Endothelial cell of umbilical vein (primary cell): ENCODE measurements at regions not wholly inside any gene's neighbourhood (a gene's known extent, or its start where the extent isn't known, plus 50 kb on each side); places are given as distances from the start of the nearest gene placed in this dataset.

ENCODE experiments used
- BruUV-seq: library from RNA; stranded (reverse); fragments of 400-500 nt; replicated peaks from 2 replicates; lab custom pipeline; 2021; lab: Mats Ljungman, UMichigan
- CTCF ChIA-PET: fragments of 300-600, 350-600 bp; sonication (Branson Sonifier 250); formaldehyde crosslinking; loops from one replicate; lab custom pipeline; 2021; ENCODE audit warnings: antibody characterized with exemption, inconsistent platforms; lab: Charles Lee
- POLR2A ChIA-PET: fragments of 300-600, 350-600 bp; sonication (Branson Sonifier 250); formaldehyde crosslinking; loops from one replicate; lab custom pipeline; 2021; ENCODE audit warnings: antibody characterized with exemption, inconsistent platforms; lab: Charles Lee
- DNase-seq: peaks from one replicate; pipeline ENCODE4 v3.0.0-alpha.2; 2011; ENCODE audit warnings: low read depth, low spot score
- FAIRE-seq: peaks from 2 replicates; lab custom pipeline; 2011; peaks lifted over from hg19 to GRCh38; lab: Jason Lieb, UNC
- H2AFZ ChIP-seq: 2 replicates; pipeline ENCODE4 v1.6.0; 2012; ENCODE audit warnings: low read depth, low read length, control low read depth, inconsistent platforms
- H3K27ac ChIP-seq: 2 replicates; pipeline ENCODE4 v1.5.1; 2011; ENCODE audit warnings: low read depth, mild to moderate bottlenecking, control low read depth, low read length, moderate library complexity; ENCODE audit not compliant: insufficient read depth
- H3K27me3 ChIP-seq, 2 experiments: 2 replicates each; pipeline versions ENCODE4 v1.6.0 to v1.6.1; 2011; ENCODE audit warnings: low read length in 2 of 2, mixed read lengths in 1 of 2; ENCODE audit not compliant: control insufficient read depth in 2 of 2, insufficient read depth in 2 of 2
- H3K36me3 ChIP-seq, 2 experiments: 2 replicates in 1 of 2; 3 replicates in 1 of 2; pipeline ENCODE4 v1.5.1; 2011; ENCODE audit warnings: low read length in 2 of 2, mild to moderate bottlenecking in 1 of 2, moderate library complexity in 1 of 2; ENCODE audit not compliant: control insufficient read depth in 2 of 2, insufficient read depth in 2 of 2; ENCODE audit errors: extremely low read depth in 1 of 2
- H3K4me1 ChIP-seq: 3 replicates; pipeline ENCODE4 v1.5.1; 2011; ENCODE audit warnings: mild to moderate bottlenecking, low read length; ENCODE audit not compliant: control insufficient read depth, insufficient read depth; ENCODE audit errors: extremely low read depth
- H3K4me2 ChIP-seq: 2 replicates; pipeline ENCODE4 v1.6.1; 2011; ENCODE audit warnings: low read length, control low read depth, mixed read lengths; ENCODE audit not compliant: insufficient read depth
- H3K4me3 ChIP-seq, 3 experiments: fragments of 200-600 bp in 1 of 3; sonication (generic), shearing (Covaris generic) in 1 of 3; replicated peaks in 1 of 3; 2 replicates each; pipeline ENCODE4 v1.5.1; 2011 to 2016; ENCODE audit warnings: control low read depth in 3 of 3, low read length in 3 of 3, mild to moderate bottlenecking in 2 of 3, inconsistent platforms in 1 of 3, low read depth in 1 of 3, moderate library complexity in 1 of 3; ENCODE audit not compliant: insufficient read depth in 1 of 3
- H3K79me2 ChIP-seq: 2 replicates; pipeline ENCODE4 v1.6.0; 2012; ENCODE audit warnings: low read length, inconsistent platforms; ENCODE audit not compliant: control insufficient read depth, insufficient read depth
- H3K9ac ChIP-seq: replicated peaks from 2 replicates; pipeline ENCODE3; 2011; ENCODE audit warnings: low read length, control low read depth; ENCODE audit not compliant: insufficient read depth; ENCODE audit errors: extremely low read depth
- H3K9me1 ChIP-seq: replicated peaks from 3 replicates; pipeline ENCODE4 v1.6.0; 2011; ENCODE audit warnings: mild to moderate bottlenecking, low read length; ENCODE audit not compliant: control insufficient read depth, insufficient read depth; ENCODE audit errors: extremely low read depth
- H3K9me3 ChIP-seq: replicated peaks from 2 replicates; pipeline ENCODE4 v1.5.1; 2012; ENCODE audit warnings: low read length, inconsistent platforms; ENCODE audit not compliant: control insufficient read depth, insufficient read depth
- H4K20me1 ChIP-seq: replicated peaks from 2 replicates; pipeline ENCODE3; 2011; ENCODE audit warnings: mild to moderate bottlenecking, low read length; ENCODE audit not compliant: control insufficient read depth, insufficient read depth; ENCODE audit errors: extremely low read depth
- CTCF ChIP-seq, 2 donors: IDR thresholded peaks; 1 replicate in 1 of 2; 2 replicates in 1 of 2; pipeline ENCODE4 v1.5.1; 2011; ENCODE audit warnings: low read length in 2 of 2, mild to moderate bottlenecking in 2 of 2, moderate library complexity in 2 of 2, control low read depth in 1 of 2, inconsistent platforms in 1 of 2, low read depth in 1 of 2; ENCODE audit not compliant: insufficient read depth in 1 of 2; ENCODE audit errors: extremely low read depth in 1 of 2
- EZH2 ChIP-seq: IDR thresholded peaks from 2 replicates; pipeline ENCODE4 v1.6.1; 2012; ENCODE audit warnings: borderline replicate concordance, low read depth, mild to moderate bottlenecking, moderate library complexity, low read length, inconsistent platforms; ENCODE audit not compliant: severe bottlenecking
- FOS ChIP-seq: IDR thresholded peaks from 2 replicates; pipeline ENCODE4 v1.6.1; 2011; ENCODE audit warnings: mild to moderate bottlenecking, low read length, moderate library complexity, borderline replicate concordance; ENCODE audit not compliant: insufficient read depth
- GATA2 ChIP-seq: IDR thresholded peaks from 2 replicates; pipeline ENCODE4 v1.7.0; 2011; ENCODE audit warnings: low read depth, mild to moderate bottlenecking, moderate library complexity, mixed read lengths, low read length; ENCODE audit not compliant: insufficient read length, insufficient read depth
- JUN ChIP-seq: IDR thresholded peaks from 2 replicates; pipeline ENCODE4 v1.6.1; 2011; ENCODE audit warnings: borderline replicate concordance, low read depth; ENCODE audit not compliant: insufficient read length, insufficient read depth
- MYC ChIP-seq: IDR thresholded peaks from one replicate; pipeline ENCODE4 v1.6.1; 2011; ENCODE audit warnings: mild to moderate bottlenecking, low read depth, low read length
- POLR2A ChIP-seq: IDR thresholded peaks from 2 replicates; pipeline ENCODE4 v1.6.1; 2012; ENCODE audit warnings: low read depth, mild to moderate bottlenecking, control low read depth, low read length
- POLR2AphosphoS5 ChIP-seq: IDR thresholded peaks from 2 replicates; pipeline ENCODE4 v1.6.1; 2012; ENCODE audit warnings: low read depth, mild to moderate bottlenecking, control low read depth, low read length, moderate library complexity; ENCODE audit not compliant: insufficient read depth
- dilution Hi-C: fragments of 300-500 bp; cut with MboI; formaldehyde crosslinking; loops from one replicate; pipeline ENCODE4 v1.15.0; 2019; ENCODE audit warnings: low sequenced_read_pairs; ENCODE audit not compliant: extremely low pct_ligation_motif_present
- intact Hi-C: fragments of 100-400 bp; cut with micrococcal nuclease; formaldehyde crosslinking; loops from one replicate; pipeline ENCODE4 v1.10.0; 2022
- TF ChIP-seq, protein P1 (sequence below): IDR thresholded peaks from 2 replicates; pipeline ENCODE4 v1.6.1; 2011; ENCODE audit not compliant: insufficient read depth, insufficient read length

DNA sequence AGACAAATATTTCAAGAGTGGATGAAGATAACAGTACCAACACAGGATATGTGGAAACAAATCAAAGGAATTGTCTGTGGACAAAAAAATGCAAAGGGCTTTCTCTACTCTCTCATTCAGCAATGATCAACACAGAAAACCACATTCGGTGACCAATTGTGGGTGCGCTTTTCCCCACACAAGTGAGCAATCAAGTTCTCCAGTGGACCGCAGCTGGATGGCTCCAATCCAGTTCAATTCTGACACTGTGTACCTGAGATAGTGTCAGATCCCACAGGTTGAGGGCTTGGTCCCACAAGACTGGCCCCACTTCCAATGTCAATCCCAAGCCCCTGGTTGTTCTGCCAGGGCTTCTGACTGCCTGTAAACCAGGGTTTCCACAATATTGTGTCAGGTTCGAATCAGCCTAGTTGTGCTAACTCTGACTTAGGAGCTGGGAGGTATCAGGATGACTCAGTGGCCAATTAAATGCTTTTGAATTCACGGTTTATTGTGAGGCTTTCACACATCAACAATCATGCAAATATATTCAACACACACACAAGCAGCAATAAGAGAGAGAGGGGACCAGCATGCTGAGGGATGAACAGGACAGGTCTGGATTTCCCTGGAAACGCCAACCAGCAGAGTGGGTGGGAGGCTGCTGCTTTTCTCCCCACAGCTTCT is 87.0 kb upstream of the BTG3 start:
- H3K27me3 ChIP-seq: no peaks in the 10 kb centered on the region
- DNase-seq: no peak
- ChIA-PET POLR2A (no interaction called here), CTCF (no interaction called here)
- H3K27ac ChIP-seq: no peak overlapping the region
- intact Hi-C loops (no loop called here), dilution Hi-C loops (no loop called here)
- no peaks in the 10 kb centered on the region for H3K4me1 ChIP-seq
- TF ChIP-seq FOS (no peak), GATA2 (no peak), JUN (no peak), POLR2A (no peak), EZH2 (no peak), MYC (no peak), POLR2AphosphoS5 (no peak), CTCF (IDR thresholded peaks at IDR 0.05; ENCODE audit: extremely low read depth in 1 of 2, insufficient read depth in 1 of 2, low read depth in 1 of 2, low read length in 2 of 2) (no peak)
- TF ChIP-seq, protein P1, sequence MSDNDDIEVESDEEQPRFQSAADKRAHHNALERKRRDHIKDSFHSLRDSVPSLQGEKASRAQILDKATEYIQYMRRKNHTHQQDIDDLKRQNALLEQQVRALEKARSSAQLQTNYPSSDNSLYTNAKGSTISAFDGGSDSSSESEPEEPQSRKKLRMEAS: no peak
- no peak overlapping the region for H3K4me2 ChIP-seq
- no peaks in the 10 kb centered on the region for H3K9me3 ChIP-seq
- H3K9me1 ChIP-seq: no peaks in the 10 kb centered on the region
- no TSS peak for BruUV-seq
- no peaks in the 10 kb centered on the region for H3K79me2 ChIP-seq
- no peak overlapping the region for H3K4me3 ChIP-seq
- no peaks in the 10 kb centered on the region for H4K20me1 ChIP-seq
- H3K9ac ChIP-seq: no peak overlapping the region
- no peak for FAIRE-seq
- no peaks in the 10 kb centered on the region for H3K36me3 ChIP-seq
- H2AFZ ChIP-seq: no peak overlapping the region
